Prostate gland (tissue), 2 donors: ENCODE measurements at regions not wholly inside any gene's neighbourhood (a gene's known extent, or its start where the extent isn't known, plus 50 kb on each side); places are given as distances from the start of the nearest gene placed in this dataset.

ENCODE experiments used
- POLR2A ChIP-seq: fragments of 450-650 bp; IDR thresholded peaks from one replicate; pipeline ENCODE4 v1.6.1; 2016; ENCODE audit warnings: antibody characterized with exemption, mild to moderate bottlenecking
- TF ChIP-seq, protein P1 (sequence below), 4 experiments: fragments of 200-600 bp in 2 of 4; fragments of 450-650 bp in 2 of 4; sonication (generic) in 2 of 4; IDR thresholded peaks; 1 replicate in 3 of 4; 2 replicates in 1 of 4; pipeline ENCODE4 v1.5.1; 2016 to 2019; ENCODE audit warnings: antibody characterized with exemption in 4 of 4, mild to moderate bottlenecking in 2 of 4, moderate library complexity in 2 of 4

DNA sequence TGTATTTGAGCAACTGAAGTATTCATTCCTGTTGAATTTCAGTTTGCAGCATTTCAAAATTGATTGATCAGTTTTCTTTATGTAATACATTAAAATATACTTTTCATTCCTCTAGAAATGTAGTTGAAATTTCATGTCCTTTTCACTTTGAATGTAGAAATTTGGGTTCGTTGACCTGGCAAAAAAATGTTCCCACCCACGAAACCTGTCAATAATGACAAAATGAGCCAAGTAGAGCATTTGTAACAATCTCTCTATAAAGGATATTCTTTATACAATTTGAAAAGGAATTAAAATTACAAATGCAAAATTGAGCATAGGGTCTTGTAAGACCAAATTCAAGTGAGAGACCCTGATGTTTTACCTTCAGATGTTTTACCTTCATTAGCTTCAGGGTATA lies 283.9 kb downstream of the ANKRD50 start:
- TF ChIP-seq, protein P1, sequence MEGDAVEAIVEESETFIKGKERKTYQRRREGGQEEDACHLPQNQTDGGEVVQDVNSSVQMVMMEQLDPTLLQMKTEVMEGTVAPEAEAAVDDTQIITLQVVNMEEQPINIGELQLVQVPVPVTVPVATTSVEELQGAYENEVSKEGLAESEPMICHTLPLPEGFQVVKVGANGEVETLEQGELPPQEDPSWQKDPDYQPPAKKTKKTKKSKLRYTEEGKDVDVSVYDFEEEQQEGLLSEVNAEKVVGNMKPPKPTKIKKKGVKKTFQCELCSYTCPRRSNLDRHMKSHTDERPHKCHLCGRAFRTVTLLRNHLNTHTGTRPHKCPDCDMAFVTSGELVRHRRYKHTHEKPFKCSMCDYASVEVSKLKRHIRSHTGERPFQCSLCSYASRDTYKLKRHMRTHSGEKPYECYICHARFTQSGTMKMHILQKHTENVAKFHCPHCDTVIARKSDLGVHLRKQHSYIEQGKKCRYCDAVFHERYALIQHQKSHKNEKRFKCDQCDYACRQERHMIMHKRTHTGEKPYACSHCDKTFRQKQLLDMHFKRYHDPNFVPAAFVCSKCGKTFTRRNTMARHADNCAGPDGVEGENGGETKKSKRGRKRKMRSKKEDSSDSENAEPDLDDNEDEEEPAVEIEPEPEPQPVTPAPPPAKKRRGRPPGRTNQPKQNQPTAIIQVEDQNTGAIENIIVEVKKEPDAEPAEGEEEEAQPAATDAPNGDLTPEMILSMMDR (IDR thresholded peaks at IDR 0.05): no peak
- no peak for TF ChIP-seq POLR2A
